GM12865 (cell line): ENCODE measurements at regions not wholly inside any gene's neighbourhood (a gene's known extent, or its start where the extent isn't known, plus 50 kb on each side); places are given as distances from the start of the nearest gene placed in this dataset.

Experiments
- DNase-seq: peaks from one replicate; pipeline ENCODE4 v3.0.0; 2010; ENCODE audit warnings: low read depth
- H3K4me3 ChIP-seq: 2 replicates; pipeline ENCODE4 v1.5.1; 2011; ENCODE audit warnings: mild to moderate bottlenecking, low read depth, low read length, control low read depth
- CTCF ChIP-seq: IDR thresholded peaks from 2 replicates; pipeline ENCODE4 v1.5.1; 2011; ENCODE audit warnings: low read length, control low read depth, low read depth, inconsistent platforms; ENCODE audit not compliant: insufficient read depth; ENCODE audit errors: missing control alignments

GRCh38 chr22:26779929-26780328, 122.5 kb downstream of the MIAT start:
- TF ChIP-seq CTCF = no peak
- no peak for DNase-seq
- no peak overlapping the region for H3K4me3 ChIP-seq

- H3K4me3 ChIP-seq = no peak overlapping the region
- no peak for TF ChIP-seq CTCF
- no peak for DNase-seq
Observed at GRCh38 chr22:26780521-26780920, 123.1 kb downstream of the MIAT start.

GRCh38 chr22:26781062-26781461, 123.7 kb downstream of the MIAT start:
- no peak overlapping the region for H3K4me3 ChIP-seq
- no peak for TF ChIP-seq CTCF
- no peak for DNase-seq

- TF ChIP-seq CTCF = no peak
- no peak for DNase-seq
- H3K4me3 ChIP-seq = no peak overlapping the region
Observed at GRCh38 chr22:26781596-26781995, 124.2 kb downstream of the MIAT start.

- TF ChIP-seq CTCF = no peak
- DNase-seq = no peak
- no peak overlapping the region for H3K4me3 ChIP-seq
Observed at GRCh38 chr22:26783885-26784284, 126.5 kb downstream of the MIAT start.

GRCh38 chr22:26784772-26785171, 127.4 kb downstream of the MIAT start:
- DNase-seq = no peak
- no peak for TF ChIP-seq CTCF
- H3K4me3 ChIP-seq = no peak overlapping the region

GRCh38 chr22:26785932-26786331, 128.5 kb downstream of the MIAT start:
- no peak for TF ChIP-seq CTCF
- H3K4me3 ChIP-seq = no peak overlapping the region
- DNase-seq = peak; percentile 58
